Endothelial cell of umbilical vein (primary cell): ENCODE measurements at regions not wholly inside any gene's neighbourhood (a gene's known extent, or its start where the extent isn't known, plus 50 kb on each side); places are given as distances from the start of the nearest gene placed in this dataset.

Experiments used
- EZH2 ChIP-seq: IDR thresholded peaks from 2 replicates; pipeline ENCODE4 v1.6.1; 2012; ENCODE audit warnings: borderline replicate concordance, low read depth, mild to moderate bottlenecking, moderate library complexity, low read length, inconsistent platforms; ENCODE audit not compliant: severe bottlenecking
- FOS ChIP-seq: IDR thresholded peaks from 2 replicates; pipeline ENCODE4 v1.6.1; 2011; ENCODE audit warnings: mild to moderate bottlenecking, low read length, moderate library complexity, borderline replicate concordance; ENCODE audit not compliant: insufficient read depth
- MYC ChIP-seq: IDR thresholded peaks from one replicate; pipeline ENCODE4 v1.6.1; 2011; ENCODE audit warnings: mild to moderate bottlenecking, low read depth, low read length
- POLR2A ChIP-seq: IDR thresholded peaks from 2 replicates; pipeline ENCODE4 v1.6.1; 2012; ENCODE audit warnings: low read depth, mild to moderate bottlenecking, control low read depth, low read length
- POLR2AphosphoS5 ChIP-seq: IDR thresholded peaks from 2 replicates; pipeline ENCODE4 v1.6.1; 2012; ENCODE audit warnings: low read depth, mild to moderate bottlenecking, control low read depth, low read length, moderate library complexity; ENCODE audit not compliant: insufficient read depth
- TF ChIP-seq, protein P1 (sequence below), 2 donors: IDR thresholded peaks; 1 replicate in 1 of 2; 2 replicates in 1 of 2; pipeline ENCODE4 v1.5.1; 2011; ENCODE audit warnings: low read length in 2 of 2, mild to moderate bottlenecking in 2 of 2, moderate library complexity in 2 of 2, control low read depth in 1 of 2, inconsistent platforms in 1 of 2, low read depth in 1 of 2; ENCODE audit not compliant: insufficient read depth in 1 of 2; ENCODE audit errors: extremely low read depth in 1 of 2
- TF ChIP-seq, protein P2 (sequence below): IDR thresholded peaks from 2 replicates; pipeline ENCODE4 v1.6.1; 2011; ENCODE audit not compliant: insufficient read depth, insufficient read length

DNA sequence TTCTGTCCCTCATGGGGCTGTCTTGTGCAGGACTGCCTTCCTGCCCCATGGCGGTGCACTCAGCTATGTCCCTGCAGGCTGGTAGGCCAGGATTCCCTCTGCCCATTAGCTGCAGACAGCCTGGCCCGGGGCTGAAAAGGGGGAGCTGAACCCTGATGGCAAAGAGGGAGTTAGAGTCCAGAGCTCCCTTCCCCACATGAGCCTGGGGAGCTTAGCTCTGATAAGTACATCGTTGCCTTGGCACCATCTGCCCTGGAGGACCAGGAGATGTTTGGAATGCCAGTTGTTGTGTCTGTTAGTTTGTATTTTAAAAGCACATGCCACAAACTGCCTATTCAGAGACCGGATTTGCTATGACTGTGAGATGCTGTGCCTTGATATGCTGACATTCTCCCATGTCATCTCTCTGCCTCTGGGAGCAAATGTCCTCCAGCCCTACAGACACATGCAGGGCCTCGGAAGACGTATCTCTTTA, 65.1 kb upstream of the AFF3 start:
- TF ChIP-seq, protein P1, sequence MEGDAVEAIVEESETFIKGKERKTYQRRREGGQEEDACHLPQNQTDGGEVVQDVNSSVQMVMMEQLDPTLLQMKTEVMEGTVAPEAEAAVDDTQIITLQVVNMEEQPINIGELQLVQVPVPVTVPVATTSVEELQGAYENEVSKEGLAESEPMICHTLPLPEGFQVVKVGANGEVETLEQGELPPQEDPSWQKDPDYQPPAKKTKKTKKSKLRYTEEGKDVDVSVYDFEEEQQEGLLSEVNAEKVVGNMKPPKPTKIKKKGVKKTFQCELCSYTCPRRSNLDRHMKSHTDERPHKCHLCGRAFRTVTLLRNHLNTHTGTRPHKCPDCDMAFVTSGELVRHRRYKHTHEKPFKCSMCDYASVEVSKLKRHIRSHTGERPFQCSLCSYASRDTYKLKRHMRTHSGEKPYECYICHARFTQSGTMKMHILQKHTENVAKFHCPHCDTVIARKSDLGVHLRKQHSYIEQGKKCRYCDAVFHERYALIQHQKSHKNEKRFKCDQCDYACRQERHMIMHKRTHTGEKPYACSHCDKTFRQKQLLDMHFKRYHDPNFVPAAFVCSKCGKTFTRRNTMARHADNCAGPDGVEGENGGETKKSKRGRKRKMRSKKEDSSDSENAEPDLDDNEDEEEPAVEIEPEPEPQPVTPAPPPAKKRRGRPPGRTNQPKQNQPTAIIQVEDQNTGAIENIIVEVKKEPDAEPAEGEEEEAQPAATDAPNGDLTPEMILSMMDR (IDR thresholded peaks at IDR 0.05; ENCODE audit: extremely low read depth in 1 of 2, insufficient read depth in 1 of 2, low read depth in 1 of 2, low read length in 2 of 2) = no peak
- no peak for TF ChIP-seq POLR2A
- no peak for TF ChIP-seq POLR2AphosphoS5
- TF ChIP-seq, protein P2, sequence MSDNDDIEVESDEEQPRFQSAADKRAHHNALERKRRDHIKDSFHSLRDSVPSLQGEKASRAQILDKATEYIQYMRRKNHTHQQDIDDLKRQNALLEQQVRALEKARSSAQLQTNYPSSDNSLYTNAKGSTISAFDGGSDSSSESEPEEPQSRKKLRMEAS = no peak
- no peak for TF ChIP-seq FOS
- no peak for TF ChIP-seq EZH2
- TF ChIP-seq MYC = no peak
